Smooth muscle cell (in vitro differentiated cells): ENCODE measurements at regions not wholly inside any gene's neighbourhood (a gene's known extent, or its start where the extent isn't known, plus 50 kb on each side); places are given as distances from the start of the nearest gene placed in this dataset.

Experiments used
- DNase-seq: peaks from one replicate; lab custom pipeline; 2025; ENCODE audit not compliant: unreplicated experiment; lab: John Stamatoyannopoulos, UW
- H2AFZ ChIP-seq: fragments of 200-600 bp; sonication (generic); 2 replicates; pipeline ENCODE4 v1.6.0; 2016; ENCODE audit warnings: antibody characterized with exemption, low read depth, mild to moderate bottlenecking
- H3F3A ChIP-seq: fragments of 200-600 bp; sonication (generic); 2 replicates; pipeline ENCODE4 v1.6.0; 2017; ENCODE audit warnings: antibody characterized with exemption, low read depth
- H3K27ac ChIP-seq: fragments of 200-600 bp; sonication (generic); 2 replicates; pipeline ENCODE4 v1.5.1; 2016; ENCODE audit warnings: low read depth, mild to moderate bottlenecking
- H3K27me3 ChIP-seq: fragments of 200-600 bp; sonication (generic); 2 replicates; pipeline ENCODE4 v1.6.1; 2016; ENCODE audit warnings: low read depth, mild to moderate bottlenecking
- H3K36me3 ChIP-seq: fragments of 200-600 bp; sonication (generic); 2 replicates; pipeline ENCODE4 v1.5.1; 2016; ENCODE audit warnings: low read depth
- H3K4me1 ChIP-seq: fragments of 200-600 bp; sonication (generic); 2 replicates; pipeline ENCODE4 v1.5.1; 2016; ENCODE audit warnings: low read depth
- H3K4me2 ChIP-seq: fragments of 200-600 bp; sonication (generic); 2 replicates; pipeline ENCODE4 v1.6.0; 2016; ENCODE audit warnings: mild to moderate bottlenecking
- H3K4me3 ChIP-seq: fragments of 200-600 bp; sonication (generic); 2 replicates; pipeline ENCODE4 v1.5.1; 2016; ENCODE audit warnings: mild to moderate bottlenecking
- H3K79me2 ChIP-seq: fragments of 200-600 bp; sonication (generic); 2 replicates; pipeline ENCODE4 v1.6.0; 2016; ENCODE audit warnings: low read depth, mild to moderate bottlenecking
- H3K9ac ChIP-seq: fragments of 200-600 bp; sonication (generic); 2 replicates; pipeline ENCODE4 v1.6.0; 2016; ENCODE audit warnings: low read depth
- H3K9me3 ChIP-seq: fragments of 200-600 bp; sonication (generic); replicated peaks from 2 replicates; pipeline ENCODE4 v1.5.1; 2016; ENCODE audit warnings: low read depth
- H4K20me1 ChIP-seq: fragments of 200-600 bp; sonication (generic); 2 replicates; pipeline ENCODE4 v1.6.0; 2016; ENCODE audit warnings: low read depth
- CTCF ChIP-seq: fragments of 200-600 bp; sonication (generic); IDR thresholded peaks from 2 replicates; pipeline ENCODE4 v1.5.1; 2017; ENCODE audit warnings: borderline replicate concordance, mild to moderate bottlenecking, antibody characterized with exemption; ENCODE audit not compliant: insufficient read depth, poor library complexity, severe bottlenecking
- WGBS: methylation state at CpG from one replicate; pipeline ENCODE4 v1.1.7; 2016; ENCODE audit warnings: low lambda C conversion rate; 5-methylcytosine and 5-hydroxymethylcytosine counted together

DNA sequence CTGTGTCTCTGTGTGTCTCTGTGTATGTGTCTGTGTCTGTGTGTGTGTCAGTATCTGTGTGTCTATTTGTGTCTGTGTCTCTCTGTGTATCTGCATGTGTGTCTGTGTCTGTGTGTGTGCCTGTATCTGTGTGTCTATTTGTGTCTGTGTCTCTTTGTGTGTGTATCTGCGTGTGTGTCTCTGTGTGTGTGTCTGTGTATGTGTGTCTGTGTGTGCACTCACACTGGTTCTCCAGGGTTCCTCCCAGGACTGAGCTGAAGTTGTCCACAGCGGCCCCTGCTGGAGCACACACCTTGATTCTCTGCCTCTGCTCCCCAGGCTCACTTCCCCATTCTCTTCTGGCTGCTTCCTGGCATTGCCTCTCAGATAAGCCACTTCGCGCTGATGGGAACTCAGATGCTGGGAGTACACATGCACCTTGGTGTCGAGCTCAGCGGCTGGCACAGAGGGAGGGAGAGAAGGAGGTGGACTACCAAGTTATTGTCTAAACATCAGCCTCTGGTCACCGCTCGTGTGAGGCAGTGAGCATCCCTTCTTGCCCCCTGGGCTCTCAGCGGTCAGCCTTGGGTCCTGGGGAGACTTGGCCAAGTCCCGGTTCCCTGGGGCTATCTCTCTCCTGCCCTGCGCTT is 104.9 kb upstream of the NXT1 start:
- no peaks in the 10 kb centered on the region for H4K20me1 ChIP-seq
- no peak overlapping the region for H3K4me2 ChIP-seq
- H3K9ac ChIP-seq: no peak overlapping the region
- WGBS: 62% methylated on average over 10 of the region's 11 CpGs
- H3K4me3 ChIP-seq: no peak overlapping the region
- no peaks in the 10 kb centered on the region for H3F3A ChIP-seq
- no peaks in the 10 kb centered on the region for H3K4me1 ChIP-seq
- no peaks in the 10 kb centered on the region for H3K36me3 ChIP-seq
- no peaks in the 10 kb centered on the region for H3K9me3 ChIP-seq
- H2AFZ ChIP-seq: no peak overlapping the region
- no peaks in the 10 kb centered on the region for H3K27me3 ChIP-seq
- TF ChIP-seq CTCF: peak; percentile 46
- H3K27ac ChIP-seq: no peak overlapping the region
- no peaks in the 10 kb centered on the region for H3K79me2 ChIP-seq
- no peak for DNase-seq

DNA sequence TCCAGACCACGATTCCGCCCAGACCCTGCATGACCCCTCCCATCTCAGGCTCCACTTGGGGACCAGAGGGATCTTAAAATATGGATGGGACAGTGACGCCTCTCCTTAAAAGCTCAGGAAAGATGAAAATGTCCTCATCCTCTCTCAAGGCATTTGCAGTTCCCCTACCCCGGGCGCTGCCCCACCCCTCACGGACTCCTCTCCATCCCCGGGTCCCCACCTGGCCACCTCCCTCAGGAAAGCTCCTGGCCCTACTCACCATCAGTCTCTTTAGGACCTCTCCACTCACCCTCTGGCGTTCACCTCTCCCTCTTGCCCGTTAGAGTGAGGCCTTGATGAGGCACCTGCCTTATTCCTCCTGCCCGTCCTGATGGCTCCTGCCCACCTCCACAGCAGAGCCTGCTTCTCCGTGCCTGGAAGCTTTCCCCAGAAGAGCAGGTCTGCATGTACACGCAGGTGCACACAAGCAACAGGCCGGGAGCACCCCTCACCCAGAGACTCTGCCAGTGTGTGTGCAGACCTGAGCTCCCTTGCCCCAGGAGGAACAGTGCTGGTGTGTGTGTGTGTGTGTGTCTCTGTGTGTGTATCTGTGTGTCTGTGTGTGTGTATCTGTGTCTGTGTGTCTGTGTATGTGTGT is 105.6 kb upstream of the NXT1 start:
- no peaks in the 10 kb centered on the region for H3K4me1 ChIP-seq
- no peak overlapping the region for H3K27ac ChIP-seq
- no peak overlapping the region for H3K4me3 ChIP-seq
- no peaks in the 10 kb centered on the region for H3K79me2 ChIP-seq
- no peak for TF ChIP-seq CTCF
- no peak overlapping the region for H3K9ac ChIP-seq
- no peak for DNase-seq
- H3K27me3 ChIP-seq: no peaks in the 10 kb centered on the region
- no peaks in the 10 kb centered on the region for H3K36me3 ChIP-seq
- H4K20me1 ChIP-seq: no peaks in the 10 kb centered on the region
- WGBS: 86% methylated on average over 9 of the region's 13 CpGs
- H2AFZ ChIP-seq: no peak overlapping the region
- no peaks in the 10 kb centered on the region for H3F3A ChIP-seq
- H3K9me3 ChIP-seq: no peaks in the 10 kb centered on the region
- H3K4me2 ChIP-seq: no peak overlapping the region

- Histone ChIP-seq H3F3A (no peaks in the 10 kb centered on the region), H3K9ac (no peak overlapping the region), H3K27ac (no peak overlapping the region), H4K20me1 (no peaks in the 10 kb centered on the region), H3K4me3 (no peak overlapping the region), H3K27me3 (no peaks in the 10 kb centered on the region), H3K4me2 (peak overlapping the region; percentile 9), H2AFZ (no peak overlapping the region), H3K79me2 (no peaks in the 10 kb centered on the region), H3K9me3 (no peaks in the 10 kb centered on the region), H3K36me3 (no peaks in the 10 kb centered on the region), H3K4me1 (no peaks in the 10 kb centered on the region)
- WGBS: 62% methylated on average over 22 of the region's 27 CpGs
- no peak for DNase-seq
- TF ChIP-seq CTCF: no peak
Measured at GRCh38 chr20:23244156-23244915, 106.3 kb upstream of the NXT1 start.

GRCh38 chr20:23243791-23244155 is 106.8 kb upstream of the NXT1 start:
- H3K9me3 ChIP-seq: no peaks in the 10 kb centered on the region
- TF ChIP-seq CTCF: no peak
- DNase-seq: no peak
- H3K4me3 ChIP-seq: no peak overlapping the region
- no peaks in the 10 kb centered on the region for H3F3A ChIP-seq
- no peak overlapping the region for H3K9ac ChIP-seq
- 95% methylated on average over 4 of the region's 4 CpGs for WGBS
- H4K20me1 ChIP-seq: no peaks in the 10 kb centered on the region
- no peaks in the 10 kb centered on the region for H3K36me3 ChIP-seq
- H3K79me2 ChIP-seq: no peaks in the 10 kb centered on the region
- no peak overlapping the region for H3K4me2 ChIP-seq
- no peaks in the 10 kb centered on the region for H3K27me3 ChIP-seq
- H2AFZ ChIP-seq: no peak overlapping the region
- no peaks in the 10 kb centered on the region for H3K4me1 ChIP-seq
- no peak overlapping the region for H3K27ac ChIP-seq
